ENCODE measurements at regions not wholly inside any gene's neighbourhood (a gene's known extent, or its start where the extent isn't known, plus 50 kb on each side); places are given as distances from the start of the nearest gene placed in this dataset.

DNA sequence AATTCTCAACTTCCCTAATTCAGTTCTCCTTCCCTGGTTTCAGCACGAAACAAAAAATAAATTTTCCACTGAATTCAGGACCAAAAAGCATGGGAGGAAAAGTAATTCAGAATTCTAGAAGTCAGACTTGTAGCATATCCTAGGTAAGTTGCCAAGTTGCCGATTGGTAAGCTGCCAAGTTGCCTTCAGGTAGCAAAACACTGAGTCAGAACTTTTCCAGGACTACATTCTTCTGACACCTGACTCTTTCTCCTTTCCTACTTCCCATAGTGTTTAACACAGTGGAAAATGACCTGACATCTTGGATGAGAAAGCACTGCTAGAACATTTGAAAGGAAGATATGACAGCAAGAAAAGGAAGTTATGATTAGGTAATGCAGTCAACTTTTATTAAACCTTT lies 322.8 kb downstream of the SPATA17 start:
- H2AFZ ChIP-seq (ENCODE audit: low read length) = no peak overlapping the region
- H3K4me1 ChIP-seq (ENCODE audit: low read length) = no peaks in the 10 kb centered on the region
- H3K36me3 ChIP-seq (replicated peaks; ENCODE audit: insufficient read depth, low read length) = no peaks in the 10 kb centered on the region
- H3K4me3 ChIP-seq (ENCODE audit: low read length) = no peak overlapping the region
- no peaks in the 10 kb centered on the region for H3F3A ChIP-seq (ENCODE audit: insufficient read depth, low read length)
- no peak overlapping the region for H3K9ac ChIP-seq (ENCODE audit: low read length)
- no peaks in the 10 kb centered on the region for H3K27me3 ChIP-seq (replicated peaks; ENCODE audit: insufficient read depth, low read length)
- DNase-seq = no peak
- no peaks in the 10 kb centered on the region for H3K79me2 ChIP-seq (ENCODE audit: low read length)
- H3K4me2 ChIP-seq (ENCODE audit: low read depth, low read length) = no peak overlapping the region
- no peak for TF ChIP-seq EZH2phosphoT487 (IDR thresholded peaks at IDR 0.05; ENCODE audit: low read length)
- no peak for TF ChIP-seq EZH2 (optimal IDR thresholded peaks at IDR 0.05; ENCODE audit: low read depth, low read length)
- TF ChIP-seq, protein P1, sequence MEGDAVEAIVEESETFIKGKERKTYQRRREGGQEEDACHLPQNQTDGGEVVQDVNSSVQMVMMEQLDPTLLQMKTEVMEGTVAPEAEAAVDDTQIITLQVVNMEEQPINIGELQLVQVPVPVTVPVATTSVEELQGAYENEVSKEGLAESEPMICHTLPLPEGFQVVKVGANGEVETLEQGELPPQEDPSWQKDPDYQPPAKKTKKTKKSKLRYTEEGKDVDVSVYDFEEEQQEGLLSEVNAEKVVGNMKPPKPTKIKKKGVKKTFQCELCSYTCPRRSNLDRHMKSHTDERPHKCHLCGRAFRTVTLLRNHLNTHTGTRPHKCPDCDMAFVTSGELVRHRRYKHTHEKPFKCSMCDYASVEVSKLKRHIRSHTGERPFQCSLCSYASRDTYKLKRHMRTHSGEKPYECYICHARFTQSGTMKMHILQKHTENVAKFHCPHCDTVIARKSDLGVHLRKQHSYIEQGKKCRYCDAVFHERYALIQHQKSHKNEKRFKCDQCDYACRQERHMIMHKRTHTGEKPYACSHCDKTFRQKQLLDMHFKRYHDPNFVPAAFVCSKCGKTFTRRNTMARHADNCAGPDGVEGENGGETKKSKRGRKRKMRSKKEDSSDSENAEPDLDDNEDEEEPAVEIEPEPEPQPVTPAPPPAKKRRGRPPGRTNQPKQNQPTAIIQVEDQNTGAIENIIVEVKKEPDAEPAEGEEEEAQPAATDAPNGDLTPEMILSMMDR (IDR thresholded peaks at IDR 0.05; ENCODE audit: low read length) = no peak
- H3K27ac ChIP-seq (ENCODE audit: low read length) = no peak overlapping the region
- H3K9me3 ChIP-seq (replicated peaks; ENCODE audit: insufficient read depth, low read length) = no peaks in the 10 kb centered on the region
- H3K9me2 ChIP-seq (replicated peaks; ENCODE audit: insufficient read depth, low read length) = no peaks in the 10 kb centered on the region
- no peaks in the 10 kb centered on the region for H4K20me1 ChIP-seq (ENCODE audit: insufficient read depth, low read length)

DNA sequence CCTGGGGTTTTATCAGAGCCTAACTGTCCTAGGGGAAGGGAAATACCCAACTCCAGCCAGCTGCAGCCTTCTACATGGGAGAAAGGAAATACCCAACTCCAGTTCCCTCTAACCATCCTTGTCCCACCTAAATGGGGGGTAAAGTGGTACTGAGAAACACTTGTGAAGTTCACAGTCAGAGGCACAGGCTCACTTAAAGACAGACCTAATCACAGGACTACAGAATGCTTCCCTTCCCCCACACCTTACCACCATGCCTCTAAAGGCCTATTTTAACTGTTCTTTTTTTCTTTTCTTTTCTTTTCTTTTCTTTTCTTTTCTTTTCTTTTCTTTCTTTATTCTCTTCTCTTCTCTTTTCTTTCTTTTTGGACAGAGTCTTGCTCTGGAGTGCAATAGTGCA lies 324.6 kb downstream of the SPATA17 start:
- no peak overlapping the region for H3K4me3 ChIP-seq (ENCODE audit: low read length)
- H3K4me2 ChIP-seq (ENCODE audit: low read depth, low read length) = no peak overlapping the region
- no peaks in the 10 kb centered on the region for H4K20me1 ChIP-seq (ENCODE audit: insufficient read depth, low read length)
- no peaks in the 10 kb centered on the region for H3K27me3 ChIP-seq (replicated peaks; ENCODE audit: insufficient read depth, low read length)
- no peaks in the 10 kb centered on the region for H3K9me2 ChIP-seq (replicated peaks; ENCODE audit: insufficient read depth, low read length)
- no peaks in the 10 kb centered on the region for H3F3A ChIP-seq (ENCODE audit: insufficient read depth, low read length)
- H2AFZ ChIP-seq (ENCODE audit: low read length) = no peak overlapping the region
- no peaks in the 10 kb centered on the region for H3K4me1 ChIP-seq (ENCODE audit: low read length)
- TF ChIP-seq EZH2 (optimal IDR thresholded peaks at IDR 0.05; ENCODE audit: low read depth, low read length) (no peak), EZH2phosphoT487 (IDR thresholded peaks at IDR 0.05; ENCODE audit: low read length) (no peak)
- TF ChIP-seq, protein P1 (IDR thresholded peaks at IDR 0.05; ENCODE audit: low read length) = no peak
- no peak overlapping the region for H3K27ac ChIP-seq (ENCODE audit: low read length)
- H3K79me2 ChIP-seq (ENCODE audit: low read length) = no peaks in the 10 kb centered on the region
- H3K9me3 ChIP-seq (replicated peaks; ENCODE audit: insufficient read depth, low read length) = no peaks in the 10 kb centered on the region
- H3K9ac ChIP-seq (ENCODE audit: low read length) = no peak overlapping the region
- no peaks in the 10 kb centered on the region for H3K36me3 ChIP-seq (replicated peaks; ENCODE audit: insufficient read depth, low read length)
- DNase-seq = no peak

DNA sequence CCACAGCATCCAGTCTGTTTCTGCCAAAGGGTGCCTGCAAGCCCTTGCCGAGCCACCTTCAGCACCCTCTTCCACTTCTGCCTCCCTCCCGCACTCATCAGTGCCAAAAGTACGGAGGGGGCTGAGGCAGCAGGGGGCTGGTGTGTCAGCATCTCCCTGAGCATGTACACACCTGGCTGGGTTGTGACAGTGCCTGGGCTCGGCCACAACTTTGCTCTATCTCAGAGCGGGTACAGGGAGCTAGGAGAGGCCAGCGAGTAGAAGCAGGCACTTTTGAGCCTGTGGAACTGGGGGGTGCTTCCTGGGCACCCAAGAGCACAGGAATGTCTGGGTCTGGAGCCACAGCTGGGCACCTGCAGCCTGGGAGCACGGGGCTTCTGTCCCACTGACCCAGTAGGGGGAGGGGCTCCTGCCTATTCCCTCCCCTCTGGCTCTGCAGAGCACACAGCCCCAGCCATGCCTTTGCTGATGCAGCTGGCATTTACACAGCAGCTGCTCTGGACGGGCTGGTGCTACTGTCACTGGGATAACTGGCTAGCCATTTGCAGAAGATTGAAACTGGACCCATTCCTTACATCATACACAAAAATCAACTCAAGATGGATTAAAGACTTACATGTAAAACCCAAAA lies 319.8 kb upstream of the RRP15 start:
- no peaks in the 10 kb centered on the region for H3K27me3 ChIP-seq (replicated peaks; ENCODE audit: insufficient read depth, low read length)
- H3K79me2 ChIP-seq (ENCODE audit: low read length) = no peaks in the 10 kb centered on the region
- no peak overlapping the region for H3K9ac ChIP-seq (ENCODE audit: low read length)
- no peak for DNase-seq
- no peaks in the 10 kb centered on the region for H3K9me3 ChIP-seq (replicated peaks; ENCODE audit: insufficient read depth, low read length)
- H3K4me2 ChIP-seq (ENCODE audit: low read depth, low read length) = no peak overlapping the region
- no peaks in the 10 kb centered on the region for H4K20me1 ChIP-seq (ENCODE audit: insufficient read depth, low read length)
- H2AFZ ChIP-seq (ENCODE audit: low read length) = no peak overlapping the region
- no peaks in the 10 kb centered on the region for H3K9me2 ChIP-seq (replicated peaks; ENCODE audit: insufficient read depth, low read length)
- TF ChIP-seq EZH2phosphoT487 (IDR thresholded peaks at IDR 0.05; ENCODE audit: low read length) (no peak), EZH2 (optimal IDR thresholded peaks at IDR 0.05; ENCODE audit: low read depth, low read length) (no peak)
- TF ChIP-seq, protein P1 (IDR thresholded peaks at IDR 0.05; ENCODE audit: low read length) = no peak
- no peak overlapping the region for H3K4me3 ChIP-seq (ENCODE audit: low read length)
- H3F3A ChIP-seq (ENCODE audit: insufficient read depth, low read length) = no peaks in the 10 kb centered on the region
- H3K36me3 ChIP-seq (replicated peaks; ENCODE audit: insufficient read depth, low read length) = no peaks in the 10 kb centered on the region
- H3K4me1 ChIP-seq (ENCODE audit: low read length) = no peaks in the 10 kb centered on the region
- H3K27ac ChIP-seq (ENCODE audit: low read length) = no peak overlapping the region

Measured in MM.1S (cell line).